ENCODE measurements at regions not wholly inside any gene's neighbourhood (a gene's known extent, or its start where the extent isn't known, plus 50 kb on each side); places are given as distances from the start of the nearest gene placed in this dataset.

DNA sequence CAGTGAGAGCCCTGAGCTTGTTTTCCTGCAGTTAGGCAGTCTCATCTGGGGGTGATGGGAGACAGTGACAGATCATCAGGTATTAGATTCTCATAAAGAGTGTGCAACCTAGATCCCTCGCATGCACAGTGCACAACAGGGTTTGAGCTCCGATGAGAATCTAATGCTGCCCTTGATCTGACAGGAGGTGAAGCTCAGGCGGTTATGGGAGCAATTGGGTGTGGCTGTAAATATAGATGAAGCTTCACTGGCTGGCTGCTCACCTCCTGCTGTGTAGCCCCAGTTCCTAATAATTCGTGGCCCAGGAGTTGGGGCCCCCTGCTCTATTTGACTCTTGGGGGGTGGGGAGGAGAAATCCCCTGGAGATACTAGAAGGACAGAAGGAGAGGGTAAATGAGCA lies 309.4 kb upstream of the STT3B start:
- TF ChIP-seq, protein P1, sequence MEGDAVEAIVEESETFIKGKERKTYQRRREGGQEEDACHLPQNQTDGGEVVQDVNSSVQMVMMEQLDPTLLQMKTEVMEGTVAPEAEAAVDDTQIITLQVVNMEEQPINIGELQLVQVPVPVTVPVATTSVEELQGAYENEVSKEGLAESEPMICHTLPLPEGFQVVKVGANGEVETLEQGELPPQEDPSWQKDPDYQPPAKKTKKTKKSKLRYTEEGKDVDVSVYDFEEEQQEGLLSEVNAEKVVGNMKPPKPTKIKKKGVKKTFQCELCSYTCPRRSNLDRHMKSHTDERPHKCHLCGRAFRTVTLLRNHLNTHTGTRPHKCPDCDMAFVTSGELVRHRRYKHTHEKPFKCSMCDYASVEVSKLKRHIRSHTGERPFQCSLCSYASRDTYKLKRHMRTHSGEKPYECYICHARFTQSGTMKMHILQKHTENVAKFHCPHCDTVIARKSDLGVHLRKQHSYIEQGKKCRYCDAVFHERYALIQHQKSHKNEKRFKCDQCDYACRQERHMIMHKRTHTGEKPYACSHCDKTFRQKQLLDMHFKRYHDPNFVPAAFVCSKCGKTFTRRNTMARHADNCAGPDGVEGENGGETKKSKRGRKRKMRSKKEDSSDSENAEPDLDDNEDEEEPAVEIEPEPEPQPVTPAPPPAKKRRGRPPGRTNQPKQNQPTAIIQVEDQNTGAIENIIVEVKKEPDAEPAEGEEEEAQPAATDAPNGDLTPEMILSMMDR (conservative IDR thresholded peaks at IDR 0.05; ENCODE audit: low read depth in 2 of 2) = no peak
- TF ChIP-seq EZH2 (IDR thresholded peaks at IDR 0.05; ENCODE audit: low read depth, unreplicated experiment) (no peak), EZH2phosphoT487 (IDR thresholded peaks at IDR 0.05; ENCODE audit: unreplicated experiment) (no peak), POLR2AphosphoS5 (IDR thresholded peaks at IDR 0.05; ENCODE audit: low read depth) (no peak), NANOG (IDR thresholded peaks at IDR 0.05; ENCODE audit: borderline replicate concordance) (no peak), JUNB (IDR thresholded peaks at IDR 0.05; ENCODE audit: unreplicated experiment) (no peak), CREB1 (CRISPR knock-in tag; IDR thresholded peaks at IDR 0.05; ENCODE audit: low read depth) (no peak), STAT1 (IDR thresholded peaks at IDR 0.05; ENCODE audit: unreplicated experiment) (no peak)
- TF ChIP-seq, protein P2, sequence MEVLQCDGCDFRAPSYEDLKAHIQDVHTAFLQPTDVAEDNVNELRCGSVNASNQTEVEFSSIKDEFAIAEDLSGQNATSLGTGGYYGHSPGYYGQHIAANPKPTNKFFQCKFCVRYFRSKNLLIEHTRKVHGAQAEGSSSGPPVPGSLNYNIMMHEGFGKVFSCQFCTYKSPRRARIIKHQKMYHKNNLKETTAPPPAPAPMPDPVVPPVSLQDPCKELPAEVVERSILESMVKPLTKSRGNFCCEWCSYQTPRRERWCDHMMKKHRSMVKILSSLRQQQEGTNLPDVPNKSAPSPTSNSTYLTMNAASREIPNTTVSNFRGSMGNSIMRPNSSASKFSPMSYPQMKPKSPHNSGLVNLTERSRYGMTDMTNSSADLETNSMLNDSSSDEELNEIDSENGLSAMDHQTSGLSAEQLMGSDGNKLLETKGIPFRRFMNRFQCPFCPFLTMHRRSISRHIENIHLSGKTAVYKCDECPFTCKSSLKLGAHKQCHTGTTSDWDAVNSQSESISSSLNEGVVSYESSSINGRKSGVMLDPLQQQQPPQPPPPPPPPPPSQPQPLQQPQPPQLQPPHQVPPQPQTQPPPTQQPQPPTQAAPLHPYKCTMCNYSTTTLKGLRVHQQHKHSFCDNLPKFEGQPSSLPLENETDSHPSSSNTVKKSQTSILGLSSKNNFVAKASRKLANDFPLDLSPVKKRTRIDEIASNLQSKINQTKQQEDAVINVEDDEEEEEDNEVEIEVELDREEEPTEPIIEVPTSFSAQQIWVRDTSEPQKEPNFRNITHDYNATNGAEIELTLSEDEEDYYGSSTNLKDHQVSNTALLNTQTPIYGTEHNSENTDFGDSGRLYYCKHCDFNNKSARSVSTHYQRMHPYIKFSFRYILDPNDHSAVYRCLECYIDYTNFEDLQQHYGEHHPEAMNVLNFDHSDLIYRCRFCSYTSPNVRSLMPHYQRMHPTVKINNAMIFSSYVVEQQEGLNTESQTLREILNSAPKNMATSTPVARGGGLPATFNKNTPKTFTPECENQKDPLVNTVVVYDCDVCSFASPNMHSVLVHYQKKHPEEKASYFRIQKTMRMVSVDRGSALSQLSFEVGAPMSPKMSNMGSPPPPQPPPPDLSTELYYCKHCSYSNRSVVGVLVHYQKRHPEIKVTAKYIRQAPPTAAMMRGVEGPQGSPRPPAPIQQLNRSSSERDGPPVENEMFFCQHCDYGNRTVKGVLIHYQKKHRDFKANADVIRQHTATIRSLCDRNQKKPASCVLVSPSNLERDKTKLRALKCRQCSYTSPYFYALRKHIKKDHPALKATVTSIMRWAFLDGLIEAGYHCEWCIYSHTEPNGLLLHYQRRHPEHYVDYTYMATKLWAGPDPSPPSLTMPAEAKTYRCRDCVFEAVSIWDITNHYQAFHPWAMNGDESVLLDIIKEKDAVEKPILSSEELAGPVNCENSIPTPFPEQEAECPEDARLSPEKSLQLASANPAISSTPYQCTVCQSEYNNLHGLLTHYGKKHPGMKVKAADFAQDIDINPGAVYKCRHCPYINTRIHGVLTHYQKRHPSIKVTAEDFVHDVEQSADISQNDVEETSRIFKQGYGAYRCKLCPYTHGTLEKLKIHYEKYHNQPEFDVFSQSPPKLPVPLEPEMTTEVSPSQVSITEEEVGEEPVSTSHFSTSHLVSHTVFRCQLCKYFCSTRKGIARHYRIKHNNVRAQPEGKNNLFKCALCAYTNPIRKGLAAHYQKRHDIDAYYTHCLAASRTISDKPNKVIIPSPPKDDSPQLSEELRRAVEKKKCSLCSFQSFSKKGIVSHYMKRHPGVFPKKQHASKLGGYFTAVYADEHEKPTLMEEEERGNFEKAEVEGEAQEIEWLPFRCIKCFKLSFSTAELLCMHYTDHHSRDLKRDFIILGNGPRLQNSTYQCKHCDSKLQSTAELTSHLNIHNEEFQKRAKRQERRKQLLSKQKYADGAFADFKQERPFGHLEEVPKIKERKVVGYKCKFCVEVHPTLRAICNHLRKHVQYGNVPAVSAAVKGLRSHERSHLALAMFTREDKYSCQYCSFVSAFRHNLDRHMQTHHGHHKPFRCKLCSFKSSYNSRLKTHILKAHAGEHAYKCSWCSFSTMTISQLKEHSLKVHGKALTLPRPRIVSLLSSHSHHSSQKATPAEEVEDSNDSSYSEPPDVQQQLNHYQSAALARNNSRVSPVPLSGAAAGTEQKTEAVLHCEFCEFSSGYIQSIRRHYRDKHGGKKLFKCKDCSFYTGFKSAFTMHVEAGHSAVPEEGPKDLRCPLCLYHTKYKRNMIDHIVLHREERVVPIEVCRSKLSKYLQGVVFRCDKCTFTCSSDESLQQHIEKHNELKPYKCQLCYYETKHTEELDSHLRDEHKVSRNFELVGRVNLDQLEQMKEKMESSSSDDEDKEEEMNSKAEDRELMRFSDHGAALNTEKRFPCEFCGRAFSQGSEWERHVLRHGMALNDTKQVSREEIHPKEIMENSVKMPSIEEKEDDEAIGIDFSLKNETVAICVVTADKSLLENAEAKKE (CRISPR knock-in tag; IDR thresholded peaks at IDR 0.05) = no peak
- TF ChIP-seq, protein P3, sequence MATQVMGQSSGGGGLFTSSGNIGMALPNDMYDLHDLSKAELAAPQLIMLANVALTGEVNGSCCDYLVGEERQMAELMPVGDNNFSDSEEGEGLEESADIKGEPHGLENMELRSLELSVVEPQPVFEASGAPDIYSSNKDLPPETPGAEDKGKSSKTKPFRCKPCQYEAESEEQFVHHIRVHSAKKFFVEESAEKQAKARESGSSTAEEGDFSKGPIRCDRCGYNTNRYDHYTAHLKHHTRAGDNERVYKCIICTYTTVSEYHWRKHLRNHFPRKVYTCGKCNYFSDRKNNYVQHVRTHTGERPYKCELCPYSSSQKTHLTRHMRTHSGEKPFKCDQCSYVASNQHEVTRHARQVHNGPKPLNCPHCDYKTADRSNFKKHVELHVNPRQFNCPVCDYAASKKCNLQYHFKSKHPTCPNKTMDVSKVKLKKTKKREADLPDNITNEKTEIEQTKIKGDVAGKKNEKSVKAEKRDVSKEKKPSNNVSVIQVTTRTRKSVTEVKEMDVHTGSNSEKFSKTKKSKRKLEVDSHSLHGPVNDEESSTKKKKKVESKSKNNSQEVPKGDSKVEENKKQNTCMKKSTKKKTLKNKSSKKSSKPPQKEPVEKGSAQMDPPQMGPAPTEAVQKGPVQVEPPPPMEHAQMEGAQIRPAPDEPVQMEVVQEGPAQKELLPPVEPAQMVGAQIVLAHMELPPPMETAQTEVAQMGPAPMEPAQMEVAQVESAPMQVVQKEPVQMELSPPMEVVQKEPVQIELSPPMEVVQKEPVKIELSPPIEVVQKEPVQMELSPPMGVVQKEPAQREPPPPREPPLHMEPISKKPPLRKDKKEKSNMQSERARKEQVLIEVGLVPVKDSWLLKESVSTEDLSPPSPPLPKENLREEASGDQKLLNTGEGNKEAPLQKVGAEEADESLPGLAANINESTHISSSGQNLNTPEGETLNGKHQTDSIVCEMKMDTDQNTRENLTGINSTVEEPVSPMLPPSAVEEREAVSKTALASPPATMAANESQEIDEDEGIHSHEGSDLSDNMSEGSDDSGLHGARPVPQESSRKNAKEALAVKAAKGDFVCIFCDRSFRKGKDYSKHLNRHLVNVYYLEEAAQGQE (IDR thresholded peaks at IDR 0.05; ENCODE audit: unreplicated experiment) = no peak
- TF ChIP-seq, protein P4, sequence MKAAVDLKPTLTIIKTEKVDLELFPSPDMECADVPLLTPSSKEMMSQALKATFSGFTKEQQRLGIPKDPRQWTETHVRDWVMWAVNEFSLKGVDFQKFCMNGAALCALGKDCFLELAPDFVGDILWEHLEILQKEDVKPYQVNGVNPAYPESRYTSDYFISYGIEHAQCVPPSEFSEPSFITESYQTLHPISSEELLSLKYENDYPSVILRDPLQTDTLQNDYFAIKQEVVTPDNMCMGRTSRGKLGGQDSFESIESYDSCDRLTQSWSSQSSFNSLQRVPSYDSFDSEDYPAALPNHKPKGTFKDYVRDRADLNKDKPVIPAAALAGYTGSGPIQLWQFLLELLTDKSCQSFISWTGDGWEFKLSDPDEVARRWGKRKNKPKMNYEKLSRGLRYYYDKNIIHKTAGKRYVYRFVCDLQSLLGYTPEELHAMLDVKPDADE (IDR thresholded peaks at IDR 0.05) = no peak
